ENCODE measurements at regions not wholly inside any gene's neighbourhood (a gene's known extent, or its start where the extent isn't known, plus 50 kb on each side); places are given as distances from the start of the nearest gene placed in this dataset.

DNA sequence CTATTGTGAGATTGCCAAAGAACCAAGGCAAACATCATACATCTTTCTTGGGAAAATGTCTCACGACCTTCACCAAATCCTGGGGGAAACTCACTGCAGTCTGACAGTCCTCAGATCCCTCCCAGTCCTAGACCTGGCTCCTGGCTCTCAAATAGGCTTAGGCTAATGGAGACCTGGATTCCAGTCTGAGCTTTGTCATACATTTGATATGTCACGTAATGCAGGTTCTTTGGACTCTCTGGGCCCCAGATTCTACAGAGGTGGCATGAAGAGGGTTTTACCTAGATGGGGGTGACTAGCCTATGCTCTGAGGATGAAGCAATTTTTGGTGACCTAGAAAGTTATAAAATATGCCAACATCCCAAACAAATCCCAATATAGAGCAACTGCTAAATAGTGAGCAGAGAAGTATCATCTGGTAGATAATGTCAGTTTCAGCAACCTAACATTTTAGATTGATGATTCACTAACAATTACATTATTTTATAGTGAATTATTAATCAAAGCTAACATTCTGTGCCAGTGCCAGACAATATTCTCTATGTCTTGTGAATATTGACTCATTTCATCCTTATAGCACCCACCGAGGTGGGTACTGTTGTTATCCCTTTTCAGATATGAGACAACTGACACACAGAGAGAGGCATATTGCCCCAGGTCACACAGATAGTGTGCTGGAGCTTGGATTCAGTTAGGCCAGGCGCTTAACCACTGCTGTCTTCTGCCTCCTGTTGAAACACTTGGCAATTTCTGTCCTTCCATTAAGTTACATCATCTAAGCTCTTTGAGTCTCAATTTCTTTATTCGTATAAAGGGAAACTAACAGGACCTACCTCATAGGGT, 195.4 kb upstream of the MAMLD1 start:
- ATAC-seq: no peak

DNA sequence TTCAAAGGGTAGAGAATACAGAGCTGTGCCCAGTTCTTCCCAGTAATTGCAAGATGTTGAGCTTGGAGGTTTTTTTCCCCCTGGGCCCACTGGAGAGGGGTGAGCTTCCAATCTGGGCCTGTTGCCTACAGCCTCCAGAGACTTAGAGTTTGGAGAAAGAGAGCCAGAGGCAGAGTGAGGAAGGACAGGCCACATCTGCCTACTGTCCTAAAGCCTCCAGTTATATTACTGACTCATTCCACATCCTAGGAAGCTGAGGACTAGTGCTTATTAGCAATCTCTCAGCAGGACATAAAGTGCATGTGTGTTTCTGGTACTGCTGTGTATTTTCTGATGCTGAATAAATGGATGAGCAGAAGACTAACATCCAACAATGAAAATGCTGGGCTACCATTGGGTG, 181.0 kb upstream of the MAMLD1 start:
- ATAC-seq: no peak

DNA sequence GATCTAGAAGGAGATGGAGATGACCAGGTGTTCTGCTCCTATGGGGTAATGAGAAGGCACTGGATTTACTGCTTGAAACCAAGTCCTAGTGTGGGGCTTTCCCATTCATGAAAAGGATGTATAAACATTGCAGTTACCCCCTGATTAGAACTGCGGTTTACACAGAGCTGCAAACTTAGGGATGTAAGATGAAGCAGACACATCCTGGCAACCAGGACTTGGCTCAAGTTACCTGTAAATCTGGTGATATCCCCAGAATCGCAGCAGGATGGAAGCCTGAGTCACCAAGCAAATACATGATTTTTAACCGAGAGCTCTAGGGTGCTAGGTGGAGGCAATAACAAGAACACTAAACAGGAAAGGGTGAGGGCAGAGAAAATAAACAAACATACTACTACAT, 178.6 kb upstream of the MAMLD1 start:
- ATAC-seq: no peak

DNA sequence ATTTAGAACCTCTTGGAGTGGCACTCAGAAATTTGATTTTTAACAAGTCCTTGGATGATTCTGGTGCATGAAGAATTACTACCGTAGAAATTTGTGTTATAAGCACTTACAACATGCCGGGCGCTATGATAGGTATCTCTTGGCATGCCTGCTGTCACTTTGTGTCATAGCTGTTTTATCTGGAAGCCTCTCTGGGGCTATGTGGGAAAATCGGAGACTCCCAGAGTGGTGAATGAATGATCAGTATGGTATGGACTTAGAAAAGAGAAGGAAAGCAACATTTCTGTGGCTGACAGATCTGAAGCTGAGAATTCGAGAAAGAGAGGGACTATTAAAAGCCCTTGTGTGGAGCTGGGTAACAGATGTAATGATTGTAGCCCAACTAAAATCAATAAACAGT, 177.4 kb upstream of the MAMLD1 start:
- ATAC-seq: no peak

DNA sequence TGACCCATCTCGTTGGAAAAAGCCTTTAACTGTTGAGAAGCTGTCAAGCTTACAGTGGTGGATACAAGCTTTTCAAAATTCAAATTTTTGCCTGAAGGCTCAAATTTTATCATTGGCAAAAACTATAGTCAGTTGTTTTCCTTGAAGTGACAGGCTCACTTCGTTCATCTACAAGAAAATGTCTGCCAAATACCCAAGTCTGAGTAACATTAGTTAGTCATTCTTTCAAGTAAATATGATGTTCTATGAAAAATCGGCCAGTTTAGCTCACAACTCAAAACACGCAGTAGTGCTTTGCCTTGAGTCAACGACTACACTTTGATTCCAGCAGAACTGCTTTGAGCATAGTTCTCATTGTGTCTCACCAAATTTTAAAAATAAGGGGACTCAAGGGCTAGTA, 170.3 kb upstream of the MAMLD1 start:
- no peak for ATAC-seq

DNA sequence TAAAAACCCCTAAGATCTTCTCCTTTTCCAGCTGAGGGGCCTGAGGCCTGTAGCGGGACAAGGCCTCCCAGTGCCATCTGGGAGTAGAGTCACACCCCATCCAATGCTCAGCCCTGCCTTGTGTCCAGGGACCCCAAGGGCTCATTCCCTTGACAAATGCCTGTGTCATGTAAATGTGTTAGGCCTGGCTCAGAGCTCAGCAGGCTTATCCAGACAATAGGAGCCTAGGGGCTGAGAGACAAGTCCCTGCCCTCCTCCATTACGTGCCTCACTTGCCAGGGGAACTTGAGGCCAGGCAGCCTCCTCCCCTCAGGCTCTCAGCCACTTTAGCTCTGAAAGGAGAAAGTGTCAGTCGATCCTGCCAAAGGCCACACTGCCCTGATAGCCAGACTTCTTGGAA, 166.8 kb upstream of the MAMLD1 start:
- ATAC-seq: no peak

DNA sequence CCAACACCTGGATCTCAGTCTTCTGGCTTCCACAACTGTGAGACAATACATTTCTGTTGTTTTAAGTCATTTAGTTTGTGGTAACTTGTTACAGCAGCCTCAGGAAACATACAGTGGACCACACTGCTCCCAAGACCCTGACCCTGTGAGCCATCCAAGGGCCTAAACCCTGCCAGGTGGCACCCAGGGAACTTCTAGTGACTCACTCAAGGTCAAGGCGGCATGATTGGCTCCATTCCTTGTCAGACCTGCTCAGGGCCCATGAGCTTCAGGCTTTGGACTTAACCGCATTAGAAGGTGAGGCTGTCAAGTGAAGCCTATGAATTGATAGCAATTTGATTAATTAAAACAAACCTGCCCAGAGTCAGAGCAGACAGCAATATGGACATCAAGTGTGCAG, 165.7 kb upstream of the MAMLD1 start:
- peak; percentile 51 for ATAC-seq

DNA sequence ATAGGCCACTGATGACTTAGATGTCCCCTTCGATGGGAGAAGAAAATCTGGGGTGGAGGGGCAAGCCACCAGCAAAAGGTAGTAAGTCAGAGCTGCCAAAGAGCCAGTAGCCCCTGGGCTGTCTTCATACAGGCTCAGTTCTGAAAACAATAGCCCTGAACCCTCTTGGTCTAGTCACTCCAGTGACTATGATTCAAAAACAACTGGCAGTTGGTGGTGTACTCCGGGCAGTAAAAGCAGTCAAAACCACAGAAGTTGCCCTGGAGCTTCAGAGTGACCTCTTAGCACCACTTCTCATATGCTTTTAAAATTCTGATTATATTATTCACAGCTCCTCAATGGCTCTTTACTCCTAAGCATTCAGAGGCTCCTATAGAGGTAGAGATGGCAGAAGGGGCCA, 164.3 kb upstream of the MAMLD1 start:
- ATAC-seq: no peak

DNA sequence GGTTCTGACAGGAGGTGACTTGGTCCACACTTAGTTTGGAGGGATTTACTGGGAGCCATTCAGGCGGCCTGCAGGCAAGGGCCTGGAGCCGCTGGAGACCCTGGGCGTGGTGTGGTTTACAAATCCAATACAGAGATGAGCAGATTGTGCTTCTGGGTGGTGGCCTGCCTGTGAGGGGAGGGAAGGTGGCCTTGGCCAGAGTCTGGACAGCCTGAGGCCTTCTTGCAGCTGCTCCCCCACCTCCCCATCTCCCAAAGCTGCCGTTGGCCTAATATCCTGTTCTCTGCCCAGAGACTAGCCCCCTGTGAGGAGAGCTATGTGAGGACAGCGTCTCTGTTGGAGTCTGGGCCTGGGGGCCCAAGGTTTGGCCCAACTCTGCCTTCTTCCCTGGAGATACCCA, 163.9 kb upstream of the MAMLD1 start:
- no peak for ATAC-seq

DNA sequence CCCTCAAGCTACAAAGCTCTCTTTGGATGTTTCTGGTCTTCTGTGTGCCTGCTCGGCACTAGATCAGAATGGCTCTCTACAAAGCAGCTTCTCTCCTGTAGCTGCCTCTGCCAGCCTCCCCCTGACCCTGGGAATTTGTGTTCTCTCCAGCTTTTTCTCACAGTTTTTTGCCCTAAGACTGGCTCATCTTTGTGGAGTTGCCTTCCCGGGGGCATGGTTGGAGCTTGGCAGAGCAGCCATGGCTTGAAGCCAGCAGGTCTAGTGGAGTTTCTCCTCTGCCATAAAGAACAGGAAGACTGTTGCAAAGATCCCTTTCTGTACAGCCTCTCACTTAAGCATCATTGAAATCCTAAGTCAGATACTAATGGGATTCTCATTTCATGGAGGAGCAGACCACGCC, 163.3 kb upstream of the MAMLD1 start:
- no peak for ATAC-seq

DNA sequence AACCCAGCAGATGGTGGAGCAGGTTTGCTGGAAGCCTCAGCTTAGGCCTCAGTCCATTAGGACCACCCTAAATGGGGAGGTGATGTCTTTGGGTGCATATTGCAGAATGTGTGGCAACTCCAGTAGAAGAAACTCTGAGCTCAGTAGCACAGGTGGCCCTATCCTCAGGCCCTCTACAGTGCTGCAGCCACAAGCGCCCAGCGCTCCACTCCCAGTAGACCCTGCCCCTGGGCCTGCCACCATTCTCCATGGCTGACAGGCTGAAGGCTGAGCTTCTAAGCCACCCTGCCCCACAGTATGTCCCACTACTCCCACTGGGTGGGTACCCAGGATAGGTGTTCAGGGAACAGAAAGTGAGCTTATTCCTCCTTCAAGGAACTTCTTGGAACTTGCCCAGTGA, 162.8 kb upstream of the MAMLD1 start:
- no peak for ATAC-seq

DNA sequence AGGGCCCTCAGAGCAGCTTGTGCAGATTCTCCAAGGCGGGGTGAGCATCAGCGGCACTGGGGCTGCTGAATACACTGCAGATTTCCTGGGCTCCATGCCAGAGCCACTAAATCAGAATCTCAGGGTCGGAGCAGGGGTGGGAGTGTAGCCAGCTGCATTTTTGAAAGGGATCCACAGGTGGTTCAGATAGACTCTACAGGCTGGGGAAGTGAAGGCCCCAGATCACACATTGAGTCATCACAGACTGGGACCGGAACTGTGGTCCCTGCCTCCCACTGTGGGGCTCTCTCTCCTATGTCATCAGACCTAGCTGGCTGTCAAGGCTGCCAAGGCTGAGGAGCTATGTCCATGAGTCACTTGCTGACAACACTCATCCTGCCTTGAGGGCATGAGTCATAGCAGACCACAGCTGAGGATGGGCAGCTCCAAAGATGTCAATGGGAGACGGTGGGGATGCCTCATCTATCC, 162.3 kb upstream of the MAMLD1 start:
- ATAC-seq: peak; percentile 88

DNA sequence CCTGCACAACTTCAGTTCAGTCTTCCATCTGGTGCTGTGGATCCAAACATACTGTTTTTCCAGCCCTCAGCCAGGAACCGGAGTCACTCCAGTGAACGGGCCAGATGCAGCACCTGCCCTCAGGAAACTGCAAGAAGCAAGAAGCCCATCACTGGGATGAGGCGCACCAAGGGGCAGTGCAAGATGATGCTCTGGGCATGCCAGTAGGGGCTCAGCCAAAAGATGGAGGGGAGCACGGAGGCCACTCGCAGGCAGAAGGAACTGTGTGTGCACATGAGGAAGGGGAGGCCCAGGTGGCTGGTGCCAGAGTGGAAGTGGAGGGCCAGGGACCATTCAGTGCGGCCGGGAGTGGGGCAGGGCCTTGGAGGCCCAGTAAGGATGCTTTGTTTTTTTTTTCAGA, 161.7 kb upstream of the MAMLD1 start:
- no peak for ATAC-seq

DNA sequence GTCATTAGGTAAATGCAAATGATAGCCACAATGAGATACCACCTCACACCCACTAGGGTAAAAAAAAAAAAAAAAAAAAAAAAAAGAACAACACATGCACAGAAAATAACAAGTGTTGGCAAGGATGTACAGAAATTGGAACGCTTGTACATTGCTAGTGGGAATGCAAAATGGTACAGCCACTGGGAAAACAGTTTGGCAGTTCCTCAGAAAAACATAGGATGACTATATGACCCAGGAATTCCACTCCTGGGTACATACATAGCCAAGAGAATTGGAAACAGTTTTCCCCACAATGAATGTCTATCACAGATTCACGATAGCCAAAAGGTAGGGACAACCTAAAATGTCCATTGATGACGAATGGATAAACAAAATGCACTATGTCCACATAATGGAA, 161.3 kb upstream of the MAMLD1 start:
- no peak for ATAC-seq

DNA sequence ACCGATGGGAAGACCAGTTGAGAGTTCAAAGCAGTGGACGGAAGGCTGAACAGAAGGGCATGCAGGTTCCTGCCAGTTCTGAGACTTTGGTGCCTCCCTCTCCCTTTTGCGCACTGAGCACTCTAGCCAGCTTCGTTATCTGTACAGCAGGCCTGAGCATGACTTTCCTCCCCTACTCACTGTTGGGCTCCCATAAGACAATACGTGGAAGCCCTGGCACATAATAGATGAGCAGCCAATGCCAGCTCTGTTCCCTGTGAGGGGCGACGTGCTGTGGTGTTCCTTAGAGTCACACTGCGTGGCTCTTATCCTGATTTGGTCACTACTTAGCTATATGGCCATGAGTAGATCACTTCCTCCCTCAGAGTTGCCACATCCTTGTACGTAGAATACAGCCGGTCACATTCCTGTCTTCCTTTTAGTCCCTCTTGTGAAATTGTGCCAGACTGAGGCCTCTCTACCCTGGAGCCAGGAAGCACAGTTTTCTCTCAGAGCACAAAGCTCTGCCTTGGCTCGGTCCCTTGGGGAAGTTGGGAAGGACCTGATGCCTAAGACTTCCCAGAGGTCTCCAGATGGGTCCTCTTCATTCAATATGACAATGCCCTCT, 160.4 kb upstream of the MAMLD1 start:
- peak; percentile 46 for ATAC-seq

DNA sequence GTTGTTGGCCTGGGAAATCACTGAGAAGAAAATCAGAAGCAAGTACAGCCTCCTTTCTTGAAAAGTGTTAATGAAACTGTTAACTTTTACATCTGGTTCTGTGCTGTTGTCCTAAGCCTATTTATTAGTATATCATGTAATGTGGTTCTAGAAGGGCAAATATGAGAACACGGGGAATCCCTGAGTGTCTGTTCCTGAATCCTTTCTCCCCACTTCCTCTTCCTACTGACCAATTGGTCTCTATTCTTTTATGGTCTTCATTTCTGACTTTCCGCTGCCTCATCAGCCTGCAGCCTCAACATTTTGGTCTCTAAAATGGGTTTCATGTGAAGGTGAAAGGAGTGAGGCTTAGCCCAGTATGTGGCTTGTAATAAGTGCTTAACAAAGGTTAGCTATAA, 159.9 kb upstream of the MAMLD1 start:
- ATAC-seq: no peak

DNA sequence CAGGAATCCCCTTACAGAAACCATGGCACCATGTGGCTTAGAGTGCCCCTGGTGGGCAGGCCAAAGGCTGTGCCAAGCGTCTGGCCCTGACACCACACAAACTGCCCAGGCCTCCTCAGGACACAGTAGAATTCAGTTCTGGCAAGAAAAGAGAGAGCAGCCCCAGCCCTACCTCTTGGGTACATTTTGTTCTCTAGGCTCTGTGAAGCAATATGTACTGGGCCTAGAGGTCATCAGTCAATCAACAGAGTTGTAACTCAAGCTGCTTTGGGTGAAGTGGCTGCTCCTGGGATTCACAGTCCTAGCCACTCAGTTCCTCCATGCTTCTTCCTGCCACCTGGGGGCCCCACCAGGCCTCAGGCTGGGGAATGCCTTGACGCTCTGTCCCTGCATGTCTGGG, 158.1 kb upstream of the MAMLD1 start:
- no peak for ATAC-seq

DNA sequence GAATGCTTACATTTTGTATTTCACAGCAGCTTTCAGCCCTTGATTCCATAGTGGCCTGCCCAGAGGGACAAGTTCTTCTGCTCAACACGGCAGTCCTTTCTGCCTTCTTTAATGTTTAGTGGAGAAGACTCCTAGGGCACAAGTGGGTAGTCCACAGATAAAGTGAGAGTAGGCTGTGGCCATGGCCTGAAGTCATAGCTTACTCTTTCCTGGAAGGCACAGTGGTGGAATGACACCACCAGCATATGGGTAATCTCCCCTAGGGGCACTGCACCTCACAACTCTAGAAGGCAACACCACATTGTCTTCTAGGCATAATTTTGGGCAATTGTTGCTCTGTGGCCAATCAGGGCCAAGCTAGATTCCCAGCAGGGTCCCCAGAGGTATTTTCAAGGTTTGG, 155.4 kb upstream of the MAMLD1 start:
- no peak for ATAC-seq

DNA sequence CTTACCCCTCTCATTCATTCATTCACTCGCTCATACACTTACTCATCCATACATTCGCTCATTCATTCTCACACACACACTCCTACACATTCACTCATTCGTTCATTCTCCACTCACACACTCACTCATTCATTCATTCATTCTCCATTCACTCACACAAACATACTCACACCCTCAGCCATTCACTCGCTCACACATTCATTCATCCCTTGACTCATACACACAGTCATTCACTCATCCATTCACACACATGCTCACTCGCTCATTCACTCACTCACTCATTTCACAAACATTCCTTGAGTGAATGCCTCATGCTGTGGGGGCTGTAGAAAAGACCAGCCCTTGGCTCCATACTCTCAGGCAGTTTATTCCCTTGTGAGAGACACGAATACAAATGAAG, 151.1 kb upstream of the MAMLD1 start:
- ATAC-seq: no peak

DNA sequence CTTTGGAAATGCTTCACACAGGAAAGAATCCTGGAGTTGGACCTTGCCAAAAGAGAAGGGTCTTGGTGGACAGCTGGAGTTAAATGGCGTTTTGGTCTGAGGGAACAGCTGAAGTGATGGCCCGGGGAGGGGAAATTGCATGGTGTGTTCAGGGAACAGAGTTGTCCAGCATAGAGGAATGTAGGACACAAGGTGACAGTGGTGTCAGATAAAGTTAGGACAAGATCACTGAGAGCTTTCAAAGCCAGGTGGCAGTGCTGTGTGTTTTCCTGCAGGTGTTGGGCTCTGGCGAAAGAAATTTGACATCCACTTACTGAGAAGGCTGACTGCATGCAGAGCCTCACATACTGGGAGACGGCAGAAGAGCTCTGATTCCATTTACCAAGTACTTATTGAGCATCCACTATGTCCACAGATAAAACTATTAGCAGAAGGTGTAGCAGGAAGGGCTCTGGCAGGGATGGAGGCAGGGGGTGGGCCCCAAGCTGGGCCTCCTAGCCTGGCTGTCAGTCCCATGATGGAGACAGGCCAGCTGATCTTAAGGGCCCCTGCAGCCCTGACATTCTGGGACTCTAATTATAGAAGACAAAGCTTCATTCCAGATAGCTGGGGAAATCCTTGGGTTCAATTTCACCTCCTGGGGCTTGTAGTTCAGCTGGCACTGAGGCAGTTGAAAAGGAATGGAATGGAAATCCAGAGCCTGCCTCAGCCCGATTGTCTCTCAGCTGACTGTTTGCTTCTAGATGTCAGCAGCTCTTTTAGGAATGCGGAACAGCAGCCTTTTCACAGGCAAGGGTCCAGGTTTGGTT, 150.2 kb upstream of the MAMLD1 start:
- no peak for ATAC-seq

DNA sequence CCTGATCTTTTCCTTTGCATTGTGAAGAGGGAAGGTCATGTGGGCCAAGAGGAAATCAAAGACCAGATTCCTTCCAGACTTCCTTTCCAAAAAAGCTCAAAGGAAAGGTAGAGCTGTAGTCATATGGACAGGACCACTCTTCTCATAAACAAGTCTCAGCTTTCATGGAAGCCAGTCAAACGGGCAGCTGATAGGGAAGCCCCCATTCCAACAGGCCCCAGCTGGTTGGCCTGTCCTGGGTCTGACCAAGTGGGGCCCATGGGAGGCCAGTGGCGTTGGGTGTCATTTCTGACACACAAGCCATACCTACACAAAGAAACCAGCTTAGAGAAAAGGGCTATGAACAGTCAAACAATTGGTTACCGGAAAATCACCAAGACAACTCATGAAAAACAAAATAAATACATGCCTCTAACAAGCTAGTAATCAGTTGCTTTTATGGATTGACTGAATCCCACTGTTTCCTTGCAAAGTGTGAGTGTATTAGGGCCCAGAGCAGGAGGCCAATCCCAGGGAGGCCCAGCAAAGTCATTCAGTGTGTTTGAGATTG, 149.6 kb upstream of the MAMLD1 start:
- no peak for ATAC-seq

DNA sequence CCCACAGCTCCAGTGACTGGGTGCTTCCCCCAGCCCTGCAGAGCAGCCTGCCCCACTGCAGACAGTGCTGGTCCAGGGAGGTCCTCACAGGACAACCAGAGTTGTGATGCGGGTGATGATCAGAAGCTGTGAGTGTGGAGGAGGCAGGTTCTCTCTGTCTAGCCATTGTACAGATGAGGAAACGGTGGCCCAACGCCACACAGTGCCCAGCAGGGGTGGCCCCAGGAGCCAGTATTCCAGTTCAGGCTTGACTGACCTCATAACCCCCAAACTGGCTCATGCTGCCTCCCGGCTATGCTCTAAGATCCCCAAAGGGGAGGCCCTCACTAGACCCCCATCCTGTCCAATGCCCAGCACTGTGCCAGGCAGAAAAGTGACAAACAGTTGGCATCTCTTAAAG, 147.1 kb upstream of the MAMLD1 start:
- peak; percentile 12 for ATAC-seq

DNA sequence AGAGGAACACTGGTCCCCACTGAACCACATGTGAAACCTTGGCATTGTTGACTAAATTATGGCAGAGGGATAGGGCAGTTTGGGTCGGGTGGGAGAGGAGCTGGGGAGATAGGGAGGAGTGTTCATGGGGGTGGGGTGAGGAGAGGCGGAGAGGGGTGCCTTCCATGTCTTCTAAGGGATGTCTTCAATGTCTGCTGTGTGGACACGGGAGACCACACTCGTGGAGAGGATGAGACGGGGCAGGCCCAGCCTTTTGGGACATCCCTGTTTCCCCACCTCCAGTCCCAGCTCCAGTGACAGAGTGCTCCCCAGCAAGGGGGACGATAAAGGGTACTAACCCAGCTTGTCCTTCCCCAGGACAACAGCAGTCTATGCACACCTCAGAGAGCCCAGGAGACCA, 146.4 kb upstream of the MAMLD1 start:
- ATAC-seq: no peak

All from esophagus mucosa (tissue), 1 donor.